NB4 (cell line): ENCODE measurements at regions not wholly inside any gene's neighbourhood (a gene's known extent, or its start where the extent isn't known, plus 50 kb on each side); places are given as distances from the start of the nearest gene placed in this dataset.

Experiments used
- CTCF ChIP-seq: IDR thresholded peaks from one replicate; pipeline ENCODE4 v1.5.1; 2012; ENCODE audit warnings: low read depth, low read length
- MAX ChIP-seq: IDR thresholded peaks from 2 replicates; pipeline ENCODE4 v1.6.1; 2011; ENCODE audit warnings: low read depth, low read length
- MYC ChIP-seq: IDR thresholded peaks from 2 replicates; pipeline ENCODE4 v1.6.1; 2011; ENCODE audit warnings: low read depth, low read length
- POLR2A ChIP-seq: IDR thresholded peaks from 2 replicates; pipeline ENCODE4 v1.6.1; 2011; ENCODE audit warnings: mild to moderate bottlenecking; ENCODE audit not compliant: insufficient read length; ENCODE audit errors: extremely low read depth

- no peak for TF ChIP-seq CTCF
- no peak for TF ChIP-seq POLR2A
- TF ChIP-seq MAX = no peak
- no peak for TF ChIP-seq MYC
Observed at GRCh38 chr4:182188622-182189021, 54.6 kb upstream of the TENM3 start.
